Endothelial cell of umbilical vein (primary cell): ENCODE measurements at regions not wholly inside any gene's neighbourhood (a gene's known extent, or its start where the extent isn't known, plus 50 kb on each side); places are given as distances from the start of the nearest gene placed in this dataset.

Experiments
- BruUV-seq: library from RNA; stranded (reverse); fragments of 400-500 nt; replicated peaks from 2 replicates; lab custom pipeline; 2021; lab: Mats Ljungman, UMichigan
- CTCF ChIA-PET: fragments of 300-600, 350-600 bp; sonication (Branson Sonifier 250); formaldehyde crosslinking; loops from one replicate; lab custom pipeline; 2021; ENCODE audit warnings: antibody characterized with exemption, inconsistent platforms; lab: Charles Lee
- POLR2A ChIA-PET: fragments of 300-600, 350-600 bp; sonication (Branson Sonifier 250); formaldehyde crosslinking; loops from one replicate; lab custom pipeline; 2021; ENCODE audit warnings: antibody characterized with exemption, inconsistent platforms; lab: Charles Lee
- DNase-seq: peaks from one replicate; pipeline ENCODE4 v3.0.0-alpha.2; 2011; ENCODE audit warnings: low read depth, low spot score
- FAIRE-seq: peaks from 2 replicates; lab custom pipeline; 2011; peaks lifted over from hg19 to GRCh38; lab: Jason Lieb, UNC
- H2AFZ ChIP-seq: 2 replicates; pipeline ENCODE4 v1.6.0; 2012; ENCODE audit warnings: low read depth, low read length, control low read depth, inconsistent platforms
- H3K27ac ChIP-seq: 2 replicates; pipeline ENCODE4 v1.5.1; 2011; ENCODE audit warnings: low read depth, mild to moderate bottlenecking, control low read depth, low read length, moderate library complexity; ENCODE audit not compliant: insufficient read depth
- H3K27me3 ChIP-seq, 2 experiments: 2 replicates each; pipeline versions ENCODE4 v1.6.0 to v1.6.1; 2011; ENCODE audit warnings: low read length in 2 of 2, mixed read lengths in 1 of 2; ENCODE audit not compliant: control insufficient read depth in 2 of 2, insufficient read depth in 2 of 2
- H3K36me3 ChIP-seq, 2 experiments: 2 replicates in 1 of 2; 3 replicates in 1 of 2; pipeline ENCODE4 v1.5.1; 2011; ENCODE audit warnings: low read length in 2 of 2, mild to moderate bottlenecking in 1 of 2, moderate library complexity in 1 of 2; ENCODE audit not compliant: control insufficient read depth in 2 of 2, insufficient read depth in 2 of 2; ENCODE audit errors: extremely low read depth in 1 of 2
- H3K4me1 ChIP-seq: 3 replicates; pipeline ENCODE4 v1.5.1; 2011; ENCODE audit warnings: mild to moderate bottlenecking, low read length; ENCODE audit not compliant: control insufficient read depth, insufficient read depth; ENCODE audit errors: extremely low read depth
- H3K4me2 ChIP-seq: 2 replicates; pipeline ENCODE4 v1.6.1; 2011; ENCODE audit warnings: low read length, control low read depth, mixed read lengths; ENCODE audit not compliant: insufficient read depth
- H3K4me3 ChIP-seq, 3 experiments: fragments of 200-600 bp in 1 of 3; sonication (generic), shearing (Covaris generic) in 1 of 3; replicated peaks in 1 of 3; 2 replicates each; pipeline ENCODE4 v1.5.1; 2011 to 2016; ENCODE audit warnings: control low read depth in 3 of 3, low read length in 3 of 3, mild to moderate bottlenecking in 2 of 3, inconsistent platforms in 1 of 3, low read depth in 1 of 3, moderate library complexity in 1 of 3; ENCODE audit not compliant: insufficient read depth in 1 of 3
- H3K79me2 ChIP-seq: 2 replicates; pipeline ENCODE4 v1.6.0; 2012; ENCODE audit warnings: low read length, inconsistent platforms; ENCODE audit not compliant: control insufficient read depth, insufficient read depth
- H3K9ac ChIP-seq: replicated peaks from 2 replicates; pipeline ENCODE3; 2011; ENCODE audit warnings: low read length, control low read depth; ENCODE audit not compliant: insufficient read depth; ENCODE audit errors: extremely low read depth
- H3K9me1 ChIP-seq: replicated peaks from 3 replicates; pipeline ENCODE4 v1.6.0; 2011; ENCODE audit warnings: mild to moderate bottlenecking, low read length; ENCODE audit not compliant: control insufficient read depth, insufficient read depth; ENCODE audit errors: extremely low read depth
- H3K9me3 ChIP-seq: replicated peaks from 2 replicates; pipeline ENCODE4 v1.5.1; 2012; ENCODE audit warnings: low read length, inconsistent platforms; ENCODE audit not compliant: control insufficient read depth, insufficient read depth
- H4K20me1 ChIP-seq: replicated peaks from 2 replicates; pipeline ENCODE3; 2011; ENCODE audit warnings: mild to moderate bottlenecking, low read length; ENCODE audit not compliant: control insufficient read depth, insufficient read depth; ENCODE audit errors: extremely low read depth
- CTCF ChIP-seq, 2 donors: IDR thresholded peaks; 1 replicate in 1 of 2; 2 replicates in 1 of 2; pipeline ENCODE4 v1.5.1; 2011; ENCODE audit warnings: low read length in 2 of 2, mild to moderate bottlenecking in 2 of 2, moderate library complexity in 2 of 2, control low read depth in 1 of 2, inconsistent platforms in 1 of 2, low read depth in 1 of 2; ENCODE audit not compliant: insufficient read depth in 1 of 2; ENCODE audit errors: extremely low read depth in 1 of 2
- EZH2 ChIP-seq: IDR thresholded peaks from 2 replicates; pipeline ENCODE4 v1.6.1; 2012; ENCODE audit warnings: borderline replicate concordance, low read depth, mild to moderate bottlenecking, moderate library complexity, low read length, inconsistent platforms; ENCODE audit not compliant: severe bottlenecking
- FOS ChIP-seq: IDR thresholded peaks from 2 replicates; pipeline ENCODE4 v1.6.1; 2011; ENCODE audit warnings: mild to moderate bottlenecking, low read length, moderate library complexity, borderline replicate concordance; ENCODE audit not compliant: insufficient read depth
- GATA2 ChIP-seq: IDR thresholded peaks from 2 replicates; pipeline ENCODE4 v1.7.0; 2011; ENCODE audit warnings: low read depth, mild to moderate bottlenecking, moderate library complexity, mixed read lengths, low read length; ENCODE audit not compliant: insufficient read length, insufficient read depth
- JUN ChIP-seq: IDR thresholded peaks from 2 replicates; pipeline ENCODE4 v1.6.1; 2011; ENCODE audit warnings: borderline replicate concordance, low read depth; ENCODE audit not compliant: insufficient read length, insufficient read depth
- MAX ChIP-seq: IDR thresholded peaks from 2 replicates; pipeline ENCODE4 v1.6.1; 2011; ENCODE audit not compliant: insufficient read depth, insufficient read length
- MYC ChIP-seq: IDR thresholded peaks from one replicate; pipeline ENCODE4 v1.6.1; 2011; ENCODE audit warnings: mild to moderate bottlenecking, low read depth, low read length
- POLR2A ChIP-seq: IDR thresholded peaks from 2 replicates; pipeline ENCODE4 v1.6.1; 2012; ENCODE audit warnings: low read depth, mild to moderate bottlenecking, control low read depth, low read length
- POLR2AphosphoS5 ChIP-seq: IDR thresholded peaks from 2 replicates; pipeline ENCODE4 v1.6.1; 2012; ENCODE audit warnings: low read depth, mild to moderate bottlenecking, control low read depth, low read length, moderate library complexity; ENCODE audit not compliant: insufficient read depth
- dilution Hi-C: fragments of 300-500 bp; cut with MboI; formaldehyde crosslinking; loops from one replicate; pipeline ENCODE4 v1.15.0; 2019; ENCODE audit warnings: low sequenced_read_pairs; ENCODE audit not compliant: extremely low pct_ligation_motif_present
- intact Hi-C: fragments of 100-400 bp; cut with micrococcal nuclease; formaldehyde crosslinking; loops from one replicate; pipeline ENCODE4 v1.10.0; 2022

GRCh38 chr2:103004426-103004942 is 242.7 kb downstream of the TMEM182 start:
- H3K36me3 ChIP-seq: no peaks in the 10 kb centered on the region

More at GRCh38 chr2:103004426-103004942, 242.7 kb downstream of the TMEM182 start:
- Histone ChIP-seq H3K27me3 (no peaks in the 10 kb centered on the region), H3K9me1 (no peaks in the 10 kb centered on the region), H3K27ac (no peak overlapping the region), H3K4me2 (no peak overlapping the region), H4K20me1 (no peaks in the 10 kb centered on the region), H3K4me3 (no peak overlapping the region), H2AFZ (no peak overlapping the region), H3K4me1 (no peaks in the 10 kb centered on the region), H3K9me3 (no peaks in the 10 kb centered on the region), H3K9ac (no peak overlapping the region), H3K79me2 (no peaks in the 10 kb centered on the region)
- FAIRE-seq (no peak), DNase-seq (no peak)
- TF ChIP-seq JUN (no peak), POLR2A (no peak), CTCF (IDR thresholded peaks at IDR 0.05; ENCODE audit: extremely low read depth in 1 of 2, insufficient read depth in 1 of 2, low read depth in 1 of 2, low read length in 2 of 2) (no peak), POLR2AphosphoS5 (no peak), EZH2 (no peak), MYC (no peak), FOS (no peak), MAX (no peak), GATA2 (no peak)
- ChIA-PET CTCF (no interaction called here), POLR2A (no interaction called here)
- intact Hi-C loops: no loop called here
- dilution Hi-C loops: no loop called here
- no TSS peak for BruUV-seq
